HepG2 (cell line): ENCODE measurements at regions not wholly inside any gene's neighbourhood (a gene's known extent, or its start where the extent isn't known, plus 50 kb on each side); places are given as distances from the start of the nearest gene placed in this dataset.

Experiments
- ATAD3A ChIP-seq: sonication (generic); formaldehyde crosslinking; IDR thresholded peaks from 2 replicates; pipeline ENCODE4 v1.4.0; 2020; ENCODE audit warnings: missing genetic modification reagents
- CEBPB ChIP-seq: IDR thresholded peaks from 2 replicates; pipeline ENCODE4 v1.6.1; 2011; ENCODE audit warnings: low read depth, low read length, improper control_type of control experiment, borderline replicate concordance
- CEBPG ChIP-seq: IDR thresholded peaks from 2 replicates; pipeline ENCODE4 v1.6.1; 2016
- CREBL2 ChIP-seq: sonication (generic); formaldehyde crosslinking; IDR thresholded peaks from 2 replicates; pipeline ENCODE4 v1.8.1; 2023; ENCODE audit warnings: missing genetic modification reagents, mild to moderate bottlenecking, borderline replicate concordance
- FOSL1 ChIP-seq: sonication (generic); formaldehyde crosslinking; IDR thresholded peaks from 2 replicates; pipeline ENCODE4 v1.9.0; 2021; ENCODE audit warnings: missing genetic modification reagents, borderline replicate concordance
- GPN1 ChIP-seq: sonication (generic); formaldehyde crosslinking; IDR thresholded peaks from 2 replicates; pipeline ENCODE4 v1.5.1; 2020; ENCODE audit warnings: missing genetic modification reagents, borderline replicate concordance
- HNF1A ChIP-seq, 2 experiments: sonication (generic) in 1 of 2; formaldehyde crosslinking in 1 of 2; IDR thresholded peaks; 2 replicates each; pipeline versions ENCODE4 v1.4.0 to v1.6.1; 2016 to 2020; ENCODE audit warnings: borderline replicate concordance in 1 of 2, low read depth in 1 of 2, mild to moderate bottlenecking in 1 of 2, missing genetic modification reagents in 1 of 2
- HOXD1 ChIP-seq: sonication (generic); formaldehyde crosslinking; IDR thresholded peaks from 2 replicates; pipeline ENCODE4 v1.5.0; 2020; ENCODE audit warnings: missing genetic modification reagents
- PBX3 ChIP-seq: sonication (generic); formaldehyde crosslinking; IDR thresholded peaks from 2 replicates; pipeline ENCODE4 v1.8.1; 2023; ENCODE audit warnings: missing genetic modification reagents, inconsistent platforms, borderline replicate concordance
- PHF5A ChIP-seq: IDR thresholded peaks from one replicate; pipeline ENCODE4 v1.6.1; 2018; ENCODE audit warnings: low read depth, missing genetic modification reagents; ENCODE audit not compliant: unreplicated experiment
- TIGD3 ChIP-seq: sonication (generic); formaldehyde crosslinking; IDR thresholded peaks from 2 replicates; pipeline ENCODE4 v1.5.1; 2020; ENCODE audit warnings: mild to moderate bottlenecking, missing genetic modification reagents, borderline replicate concordance
- ZBTB44 ChIP-seq: sonication (generic); formaldehyde crosslinking; IDR thresholded peaks from 2 replicates; pipeline ENCODE4 v1.4.0; 2020; ENCODE audit warnings: missing genetic modification reagents
- ZBTB49 ChIP-seq: sonication (generic); formaldehyde crosslinking; IDR thresholded peaks from 2 replicates; pipeline ENCODE4 v1.4.0; 2020; ENCODE audit warnings: missing genetic modification reagents, borderline replicate concordance
- ZMYM4 ChIP-seq: sonication (generic); formaldehyde crosslinking; IDR thresholded peaks from 2 replicates; pipeline ENCODE4 v1.8.1; 2023; ENCODE audit warnings: mild to moderate bottlenecking, missing genetic modification reagents
- ZNF672 ChIP-seq: sonication (generic); formaldehyde crosslinking; IDR thresholded peaks from 2 replicates; pipeline ENCODE4 v1.8.1; 2022; ENCODE audit warnings: missing genetic modification reagents
- ZSCAN5A ChIP-seq: sonication (generic); formaldehyde crosslinking; IDR thresholded peaks from 2 replicates; pipeline ENCODE4 v1.8.0; 2022; ENCODE audit warnings: mild to moderate bottlenecking, missing genetic modification reagents, borderline replicate concordance

- TF ChIP-seq CREBL2 (CRISPR knock-in tag), result no peak
- TF ChIP-seq CEBPG (CRISPR knock-in tag), result no peak
- TF ChIP-seq ZBTB44 (CRISPR knock-in tag), result no peak
- no peak for TF ChIP-seq ATAD3A (CRISPR knock-in tag)
- no peak for TF ChIP-seq PBX3
- TF ChIP-seq ZSCAN5A, result no peak
- TF ChIP-seq PHF5A, result no peak
- TF ChIP-seq HOXD1 (CRISPR knock-in tag), result no peak
- no peak for TF ChIP-seq CEBPB
- TF ChIP-seq HNF1A (IDR thresholded peaks at IDR 0.05; ENCODE audit: low read depth), result no peak
- TF ChIP-seq HNF1A (CRISPR knock-in tag; IDR thresholded peaks at IDR 0.05; ENCODE audit: borderline replicate concordance), result no peak
- TF ChIP-seq ZMYM4, result peak; percentile 56
- TF ChIP-seq ZBTB49, result no peak
- TF ChIP-seq ZNF672, result no peak
- no peak for TF ChIP-seq FOSL1
- no peak for TF ChIP-seq GPN1
- TF ChIP-seq TIGD3 (CRISPR knock-in tag), result no peak
These were observed 580.1 kb upstream of the ID2 start (continued) for GRCh38 chr2:8101614-8102277.
